Colon (tissue), 2 donors: ENCODE measurements at regions not wholly inside any gene's neighbourhood (a gene's known extent, or its start where the extent isn't known, plus 50 kb on each side); places are given as distances from the start of the nearest gene placed in this dataset.
"Not testable (repeated sequence)": the region's sequence is repeated elsewhere in the genome, so short reads cannot be mapped to it uniquely, and the experiment has no call there.

ENCODE experiments used
- FAIRE-seq: peaks from 2 replicates; lab custom pipeline; 2012; peaks lifted over from hg19 to GRCh38; lab: Jason Lieb, UNC
- donor health status: control.
- donor health status: control.

GRCh38 chr2:142478206-142478605, 347.4 kb upstream of the LRP1B start:
- no peak for FAIRE-seq

GRCh38 chr2:142472382-142472781, 341.6 kb upstream of the LRP1B start:
- no peak for FAIRE-seq

- FAIRE-seq, result no peak
Observed at GRCh38 chr2:142467321-142467720, 336.5 kb upstream of the LRP1B start.

GRCh38 chr2:142463047-142463446, 332.2 kb upstream of the LRP1B start:
- FAIRE-seq, result no peak

GRCh38 chr2:142462306-142462705, 331.5 kb upstream of the LRP1B start:
- FAIRE-seq, result no peak

- no peak for FAIRE-seq
Observed at GRCh38 chr2:142445551-142446072, 314.8 kb upstream of the LRP1B start.

- no peak for FAIRE-seq
Observed at GRCh38 chr2:142445023-142445422, 314.2 kb upstream of the LRP1B start.

- no peak for FAIRE-seq
Observed at GRCh38 chr2:142435847-142436246, 305.0 kb upstream of the LRP1B start.

GRCh38 chr2:142426064-142426463, 295.2 kb upstream of the LRP1B start:
- FAIRE-seq, result no peak

- FAIRE-seq, result no peak
Observed at GRCh38 chr2:142425551-142425950, 294.7 kb upstream of the LRP1B start.

GRCh38 chr2:142423603-142424002, 292.8 kb upstream of the LRP1B start:
- FAIRE-seq, result no peak

GRCh38 chr2:142422769-142423168, 292.0 kb upstream of the LRP1B start:
- no peak for FAIRE-seq

GRCh38 chr2:142422041-142422440, 291.2 kb upstream of the LRP1B start:
- no peak for FAIRE-seq

- not testable (repeated sequence) for FAIRE-seq
Observed at GRCh38 chr2:142418699-142419098, 287.9 kb upstream of the LRP1B start.

GRCh38 chr2:142416996-142417395, 286.2 kb upstream of the LRP1B start:
- FAIRE-seq, result no peak

- no peak for FAIRE-seq
Observed at GRCh38 chr2:142415461-142415860, 284.6 kb upstream of the LRP1B start.

GRCh38 chr2:142398212-142398611, 267.4 kb upstream of the LRP1B start:
- no peak for FAIRE-seq

GRCh38 chr2:142395291-142395690, 264.5 kb upstream of the LRP1B start:
- FAIRE-seq, result no peak

- FAIRE-seq, result no peak
Observed at GRCh38 chr2:142380372-142380771, 249.6 kb upstream of the LRP1B start.

- FAIRE-seq, result not testable (repeated sequence)
Observed at GRCh38 chr2:142362069-142362468, 231.3 kb upstream of the LRP1B start.

GRCh38 chr2:142347751-142348150, 216.9 kb upstream of the LRP1B start:
- FAIRE-seq, result no peak

GRCh38 chr2:142339261-142339660, 208.4 kb upstream of the LRP1B start:
- FAIRE-seq, result no peak

- no peak for FAIRE-seq
Observed at GRCh38 chr2:142332196-142332595, 201.4 kb upstream of the LRP1B start.

- FAIRE-seq, result no peak
Observed at GRCh38 chr2:142330458-142330857, 199.6 kb upstream of the LRP1B start.

- no peak for FAIRE-seq
Observed at GRCh38 chr2:142325870-142326269, 195.1 kb upstream of the LRP1B start.
